Endothelial cell of umbilical vein (primary cell): ENCODE measurements at regions not wholly inside any gene's neighbourhood (a gene's known extent, or its start where the extent isn't known, plus 50 kb on each side); places are given as distances from the start of the nearest gene placed in this dataset.

Experiments used
- BruUV-seq: library from RNA; stranded (reverse); fragments of 400-500 nt; replicated peaks from 2 replicates; lab custom pipeline; 2021; lab: Mats Ljungman, UMichigan
- CTCF ChIA-PET: fragments of 300-600, 350-600 bp; sonication (Branson Sonifier 250); formaldehyde crosslinking; loops from one replicate; lab custom pipeline; 2021; ENCODE audit warnings: antibody characterized with exemption, inconsistent platforms; lab: Charles Lee
- POLR2A ChIA-PET: fragments of 300-600, 350-600 bp; sonication (Branson Sonifier 250); formaldehyde crosslinking; loops from one replicate; lab custom pipeline; 2021; ENCODE audit warnings: antibody characterized with exemption, inconsistent platforms; lab: Charles Lee
- DNase-seq: peaks from one replicate; pipeline ENCODE4 v3.0.0-alpha.2; 2011; ENCODE audit warnings: low read depth, low spot score
- FAIRE-seq: peaks from 2 replicates; lab custom pipeline; 2011; peaks lifted over from hg19 to GRCh38; lab: Jason Lieb, UNC
- H2AFZ ChIP-seq: 2 replicates; pipeline ENCODE4 v1.6.0; 2012; ENCODE audit warnings: low read depth, low read length, control low read depth, inconsistent platforms
- H3K27ac ChIP-seq: 2 replicates; pipeline ENCODE4 v1.5.1; 2011; ENCODE audit warnings: low read depth, mild to moderate bottlenecking, control low read depth, low read length, moderate library complexity; ENCODE audit not compliant: insufficient read depth
- H3K27me3 ChIP-seq, 2 experiments: 2 replicates each; pipeline versions ENCODE4 v1.6.0 to v1.6.1; 2011; ENCODE audit warnings: low read length in 2 of 2, mixed read lengths in 1 of 2; ENCODE audit not compliant: control insufficient read depth in 2 of 2, insufficient read depth in 2 of 2
- H3K36me3 ChIP-seq, 2 experiments: 2 replicates in 1 of 2; 3 replicates in 1 of 2; pipeline ENCODE4 v1.5.1; 2011; ENCODE audit warnings: low read length in 2 of 2, mild to moderate bottlenecking in 1 of 2, moderate library complexity in 1 of 2; ENCODE audit not compliant: control insufficient read depth in 2 of 2, insufficient read depth in 2 of 2; ENCODE audit errors: extremely low read depth in 1 of 2
- H3K4me1 ChIP-seq: 3 replicates; pipeline ENCODE4 v1.5.1; 2011; ENCODE audit warnings: mild to moderate bottlenecking, low read length; ENCODE audit not compliant: control insufficient read depth, insufficient read depth; ENCODE audit errors: extremely low read depth
- H3K4me2 ChIP-seq: 2 replicates; pipeline ENCODE4 v1.6.1; 2011; ENCODE audit warnings: low read length, control low read depth, mixed read lengths; ENCODE audit not compliant: insufficient read depth
- H3K4me3 ChIP-seq, 3 experiments: fragments of 200-600 bp in 1 of 3; sonication (generic), shearing (Covaris generic) in 1 of 3; replicated peaks in 1 of 3; 2 replicates each; pipeline ENCODE4 v1.5.1; 2011 to 2016; ENCODE audit warnings: control low read depth in 3 of 3, low read length in 3 of 3, mild to moderate bottlenecking in 2 of 3, inconsistent platforms in 1 of 3, low read depth in 1 of 3, moderate library complexity in 1 of 3; ENCODE audit not compliant: insufficient read depth in 1 of 3
- H3K79me2 ChIP-seq: 2 replicates; pipeline ENCODE4 v1.6.0; 2012; ENCODE audit warnings: low read length, inconsistent platforms; ENCODE audit not compliant: control insufficient read depth, insufficient read depth
- H3K9ac ChIP-seq: replicated peaks from 2 replicates; pipeline ENCODE3; 2011; ENCODE audit warnings: low read length, control low read depth; ENCODE audit not compliant: insufficient read depth; ENCODE audit errors: extremely low read depth
- H3K9me1 ChIP-seq: replicated peaks from 3 replicates; pipeline ENCODE4 v1.6.0; 2011; ENCODE audit warnings: mild to moderate bottlenecking, low read length; ENCODE audit not compliant: control insufficient read depth, insufficient read depth; ENCODE audit errors: extremely low read depth
- H3K9me3 ChIP-seq: replicated peaks from 2 replicates; pipeline ENCODE4 v1.5.1; 2012; ENCODE audit warnings: low read length, inconsistent platforms; ENCODE audit not compliant: control insufficient read depth, insufficient read depth
- H4K20me1 ChIP-seq: replicated peaks from 2 replicates; pipeline ENCODE3; 2011; ENCODE audit warnings: mild to moderate bottlenecking, low read length; ENCODE audit not compliant: control insufficient read depth, insufficient read depth; ENCODE audit errors: extremely low read depth
- EZH2 ChIP-seq: IDR thresholded peaks from 2 replicates; pipeline ENCODE4 v1.6.1; 2012; ENCODE audit warnings: borderline replicate concordance, low read depth, mild to moderate bottlenecking, moderate library complexity, low read length, inconsistent platforms; ENCODE audit not compliant: severe bottlenecking
- FOS ChIP-seq: IDR thresholded peaks from 2 replicates; pipeline ENCODE4 v1.6.1; 2011; ENCODE audit warnings: mild to moderate bottlenecking, low read length, moderate library complexity, borderline replicate concordance; ENCODE audit not compliant: insufficient read depth
- GATA2 ChIP-seq: IDR thresholded peaks from 2 replicates; pipeline ENCODE4 v1.7.0; 2011; ENCODE audit warnings: low read depth, mild to moderate bottlenecking, moderate library complexity, mixed read lengths, low read length; ENCODE audit not compliant: insufficient read length, insufficient read depth
- JUN ChIP-seq: IDR thresholded peaks from 2 replicates; pipeline ENCODE4 v1.6.1; 2011; ENCODE audit warnings: borderline replicate concordance, low read depth; ENCODE audit not compliant: insufficient read length, insufficient read depth
- MYC ChIP-seq: IDR thresholded peaks from one replicate; pipeline ENCODE4 v1.6.1; 2011; ENCODE audit warnings: mild to moderate bottlenecking, low read depth, low read length
- POLR2A ChIP-seq: IDR thresholded peaks from 2 replicates; pipeline ENCODE4 v1.6.1; 2012; ENCODE audit warnings: low read depth, mild to moderate bottlenecking, control low read depth, low read length
- POLR2AphosphoS5 ChIP-seq: IDR thresholded peaks from 2 replicates; pipeline ENCODE4 v1.6.1; 2012; ENCODE audit warnings: low read depth, mild to moderate bottlenecking, control low read depth, low read length, moderate library complexity; ENCODE audit not compliant: insufficient read depth
- dilution Hi-C: fragments of 300-500 bp; cut with MboI; formaldehyde crosslinking; loops from one replicate; pipeline ENCODE4 v1.15.0; 2019; ENCODE audit warnings: low sequenced_read_pairs; ENCODE audit not compliant: extremely low pct_ligation_motif_present
- intact Hi-C: fragments of 100-400 bp; cut with micrococcal nuclease; formaldehyde crosslinking; loops from one replicate; pipeline ENCODE4 v1.10.0; 2022
- TF ChIP-seq, protein P1 (sequence below): IDR thresholded peaks from 2 replicates; pipeline ENCODE4 v1.6.1; 2011; ENCODE audit not compliant: insufficient read depth, insufficient read length
- TF ChIP-seq, protein P2 (sequence below), 2 donors: IDR thresholded peaks; 1 replicate in 1 of 2; 2 replicates in 1 of 2; pipeline ENCODE4 v1.5.1; 2011; ENCODE audit warnings: low read length in 2 of 2, mild to moderate bottlenecking in 2 of 2, moderate library complexity in 2 of 2, control low read depth in 1 of 2, inconsistent platforms in 1 of 2, low read depth in 1 of 2; ENCODE audit not compliant: insufficient read depth in 1 of 2; ENCODE audit errors: extremely low read depth in 1 of 2

DNA sequence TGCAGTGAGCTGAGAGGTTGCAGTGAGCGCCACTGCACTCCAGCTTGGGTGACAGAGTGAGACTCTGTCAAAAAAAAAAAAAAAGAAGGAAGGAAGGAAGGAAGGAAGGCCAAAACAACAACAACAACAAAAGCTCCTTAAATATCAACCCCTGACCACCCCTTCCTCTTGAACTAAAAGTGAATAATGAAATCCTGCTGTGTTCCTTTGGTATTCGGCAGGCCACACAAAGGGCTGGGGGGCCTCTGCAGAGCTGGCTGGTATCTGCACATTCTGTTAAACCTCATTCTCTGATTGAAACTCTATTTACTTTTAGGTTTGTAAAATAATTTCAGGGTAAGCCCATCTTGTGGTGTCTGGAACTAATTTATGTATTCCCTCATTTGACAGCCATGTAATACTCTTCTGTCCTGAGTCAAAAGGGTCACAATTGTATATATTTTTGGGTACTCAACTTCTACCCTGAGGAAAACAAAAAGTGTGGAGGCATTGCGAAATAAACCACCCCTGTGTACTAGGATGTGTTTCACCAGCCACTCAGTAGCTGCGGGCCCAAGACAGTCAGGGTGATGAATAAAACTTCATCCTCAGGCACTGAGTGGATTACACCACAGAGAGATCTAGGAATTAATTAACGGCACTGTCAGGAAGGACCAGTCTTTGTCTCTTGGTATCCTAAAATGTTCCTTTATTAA is 446.4 kb upstream of the PFKP start:
- Histone ChIP-seq H3K9ac (no peak overlapping the region), H3K9me3 (peaks cover 7% of the 10 kb centered on the region), H3K79me2 (no peaks in the 10 kb centered on the region), H4K20me1 (no peaks in the 10 kb centered on the region), H3K27me3 (no peaks in the 10 kb centered on the region), H3K4me2 (no peak overlapping the region), H2AFZ (no peak overlapping the region), H3K4me1 (no peaks in the 10 kb centered on the region), H3K36me3 (no peaks in the 10 kb centered on the region), H3K27ac (no peak overlapping the region), H3K4me3 (no peak overlapping the region), H3K9me1 (no peaks in the 10 kb centered on the region)
- DNase-seq (no peak), FAIRE-seq (no peak)
- ChIA-PET POLR2A (no interaction called here), CTCF (no interaction called here)
- dilution Hi-C loops (no loop called here), intact Hi-C loops (no loop called here)
- TF ChIP-seq JUN (no peak), POLR2A (no peak), MYC (no peak), GATA2 (no peak), POLR2AphosphoS5 (no peak), EZH2 (no peak), FOS (no peak)
- TF ChIP-seq, protein P1, sequence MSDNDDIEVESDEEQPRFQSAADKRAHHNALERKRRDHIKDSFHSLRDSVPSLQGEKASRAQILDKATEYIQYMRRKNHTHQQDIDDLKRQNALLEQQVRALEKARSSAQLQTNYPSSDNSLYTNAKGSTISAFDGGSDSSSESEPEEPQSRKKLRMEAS = no peak
- TF ChIP-seq, protein P2, sequence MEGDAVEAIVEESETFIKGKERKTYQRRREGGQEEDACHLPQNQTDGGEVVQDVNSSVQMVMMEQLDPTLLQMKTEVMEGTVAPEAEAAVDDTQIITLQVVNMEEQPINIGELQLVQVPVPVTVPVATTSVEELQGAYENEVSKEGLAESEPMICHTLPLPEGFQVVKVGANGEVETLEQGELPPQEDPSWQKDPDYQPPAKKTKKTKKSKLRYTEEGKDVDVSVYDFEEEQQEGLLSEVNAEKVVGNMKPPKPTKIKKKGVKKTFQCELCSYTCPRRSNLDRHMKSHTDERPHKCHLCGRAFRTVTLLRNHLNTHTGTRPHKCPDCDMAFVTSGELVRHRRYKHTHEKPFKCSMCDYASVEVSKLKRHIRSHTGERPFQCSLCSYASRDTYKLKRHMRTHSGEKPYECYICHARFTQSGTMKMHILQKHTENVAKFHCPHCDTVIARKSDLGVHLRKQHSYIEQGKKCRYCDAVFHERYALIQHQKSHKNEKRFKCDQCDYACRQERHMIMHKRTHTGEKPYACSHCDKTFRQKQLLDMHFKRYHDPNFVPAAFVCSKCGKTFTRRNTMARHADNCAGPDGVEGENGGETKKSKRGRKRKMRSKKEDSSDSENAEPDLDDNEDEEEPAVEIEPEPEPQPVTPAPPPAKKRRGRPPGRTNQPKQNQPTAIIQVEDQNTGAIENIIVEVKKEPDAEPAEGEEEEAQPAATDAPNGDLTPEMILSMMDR (IDR thresholded peaks at IDR 0.05; ENCODE audit: extremely low read depth in 1 of 2, insufficient read depth in 1 of 2, low read depth in 1 of 2, low read length in 2 of 2) = no peak
- BruUV-seq = no TSS peak
